Occipital lobe (tissue), 1 donor: ENCODE measurements at regions not wholly inside any gene's neighbourhood (a gene's known extent, or its start where the extent isn't known, plus 50 kb on each side); places are given as distances from the start of the nearest gene placed in this dataset.
"Not testable (repeated sequence)": the region's sequence is repeated elsewhere in the genome, so short reads cannot be mapped to it uniquely, and the experiment has no call there.

Experiments
- DNase-seq: peaks from one replicate; lab custom pipeline; 2025; lab: John Stamatoyannopoulos, UW

- no peak for DNase-seq
These were observed 68.6 kb upstream of the KMT2C start for GRCh38 chr7:152504367-152504766.

- no peak for DNase-seq
These were observed 67.3 kb upstream of the KMT2C start for GRCh38 chr7:152502813-152503790.

- DNase-seq: no peak
These were observed 65.7 kb upstream of the KMT2C start for GRCh38 chr7:152501506-152501905.

GRCh38 chr7:152499969-152500368, 64.2 kb upstream of the KMT2C start:
- DNase-seq: not testable (repeated sequence)

GRCh38 chr7:152495867-152496266, 60.1 kb upstream of the KMT2C start:
- DNase-seq: no peak

- no peak for DNase-seq
These were observed 57.1 kb upstream of the KMT2C start for GRCh38 chr7:152492952-152493351.

GRCh38 chr7:152489044-152489443, 53.2 kb upstream of the KMT2C start:
- DNase-seq: no peak

- no peak for DNase-seq
These were observed 51.2 kb upstream of the KMT2C start for GRCh38 chr7:152486968-152487367.

GRCh38 chr7:152485826-152486225, 50.0 kb upstream of the KMT2C start:
- no peak for DNase-seq
